GM13977 (cell line): ENCODE measurements at regions not wholly inside any gene's neighbourhood (a gene's known extent, or its start where the extent isn't known, plus 50 kb on each side); places are given as distances from the start of the nearest gene placed in this dataset.

Source experiments
- DNase-seq: peaks from one replicate; pipeline ENCODE4 v3.0.0; 2012; ENCODE audit warnings: low spot score
- CTCF ChIP-seq: IDR thresholded peaks from 2 replicates; pipeline ENCODE4 v1.5.1; 2012; ENCODE audit warnings: mild to moderate bottlenecking, control low read depth; ENCODE audit not compliant: insufficient read depth; ENCODE audit errors: extremely low read depth, missing control alignments
- in situ Hi-C: fragments of 300-500 bp; cut with MboI; formaldehyde crosslinking; loops from one replicate; pipeline ENCODE4 v1.12.0; 2022; ENCODE audit warnings: low sequenced_read_pairs, low pct_unique_long_range_greater_than_20kb, mixed read lengths, inconsistent platforms; ENCODE audit not compliant: unreplicated experiment

DNA sequence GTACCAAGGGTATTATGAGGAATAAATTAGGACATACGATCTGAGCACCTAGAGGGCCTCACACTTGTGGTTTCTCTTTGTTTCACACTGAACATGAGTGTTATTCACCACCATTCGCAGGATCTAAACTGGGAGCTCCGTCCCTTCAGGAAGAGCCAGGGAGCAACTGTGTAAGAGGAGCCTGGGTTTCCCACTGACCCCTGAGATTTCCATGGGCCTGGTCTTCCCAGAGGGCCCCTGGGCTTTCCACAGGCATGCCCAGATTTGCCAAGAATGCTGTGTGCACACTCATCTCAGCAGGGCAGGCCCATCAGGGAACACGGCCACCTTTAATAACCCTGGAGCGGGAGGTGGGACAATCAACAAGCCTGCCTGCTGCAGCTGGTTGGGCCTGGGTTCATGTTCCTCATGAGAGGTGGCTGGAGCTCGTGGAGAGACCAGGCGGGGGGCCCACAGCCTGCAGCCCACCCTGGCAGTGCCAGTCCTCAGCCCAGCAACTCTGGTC, 416.8 kb upstream of the MYT1L start:
- no peak for TF ChIP-seq CTCF
- in situ Hi-C loops, result no loop called here
- DNase-seq, result no peak

DNA sequence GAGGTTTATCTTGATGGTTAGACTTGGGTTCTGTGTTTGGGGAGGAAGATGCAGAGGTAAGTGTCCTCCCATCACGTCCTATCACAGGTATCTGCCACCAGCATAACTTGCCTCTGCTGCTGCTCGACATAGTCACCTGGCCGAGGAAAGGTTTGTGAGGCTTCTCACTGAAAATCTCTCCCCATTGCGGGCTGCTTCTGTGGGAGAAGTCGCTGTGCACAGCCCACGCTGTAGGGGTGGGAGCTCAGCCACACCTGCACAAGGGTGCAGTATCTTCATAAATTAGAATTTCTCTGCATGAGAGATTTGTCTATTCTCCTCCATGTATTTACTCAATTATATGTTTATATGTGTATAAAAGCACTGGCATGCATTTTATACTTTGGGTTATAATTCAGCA, 415.7 kb upstream of the MYT1L start:
- DNase-seq, result no peak
- in situ Hi-C loops, result no loop called here
- TF ChIP-seq CTCF, result no peak

GRCh38 chr2:2744958-2745715, 414.1 kb upstream of the MYT1L start:
- in situ Hi-C loops, result no loop called here
- TF ChIP-seq CTCF, result no peak

DNA sequence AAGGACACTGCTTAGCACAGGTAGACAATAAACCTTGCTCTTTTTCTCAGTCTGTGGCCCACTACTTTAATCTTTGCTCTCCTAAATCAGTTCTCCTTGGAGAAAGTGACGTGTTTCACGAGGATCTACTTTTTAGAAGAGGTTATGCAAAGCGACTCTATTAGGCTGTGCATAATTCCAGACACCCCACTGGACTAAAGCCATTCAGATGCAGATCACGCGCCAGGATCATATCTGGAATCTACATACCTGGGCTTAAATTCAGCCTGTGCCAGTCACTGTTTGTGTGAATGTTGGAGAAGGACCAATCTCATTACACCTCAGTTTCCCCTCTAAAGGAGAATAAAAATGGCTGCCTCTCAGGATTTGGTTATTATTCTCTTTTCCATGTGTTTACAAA, 413.0 kb upstream of the MYT1L start:
- in situ Hi-C loops, result no loop called here
- no peak for TF ChIP-seq CTCF

More at GRCh38 chr2:2744958-2745715, 414.1 kb upstream of the MYT1L start:
- DNase-seq, result no peak

DNA sequence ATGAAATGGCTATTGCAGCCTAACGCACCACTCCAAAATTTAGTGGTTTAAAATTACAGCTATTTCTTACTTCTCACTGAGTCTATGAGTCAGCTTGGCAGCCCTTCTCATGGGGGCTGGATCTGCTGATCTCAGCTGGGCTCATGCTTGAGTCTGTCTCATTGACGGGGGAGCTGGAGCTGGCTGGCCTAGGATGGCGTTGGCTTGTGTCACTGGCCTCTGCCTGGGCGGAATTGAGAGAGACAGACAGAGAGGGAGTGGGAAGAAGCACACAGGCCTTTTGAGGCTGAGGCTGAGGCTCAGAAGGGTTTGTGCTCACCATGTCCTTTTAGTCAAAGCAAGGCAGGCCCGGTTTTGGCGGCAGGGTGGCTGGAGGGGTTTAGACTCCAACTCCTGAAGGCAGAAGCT, 412.1 kb upstream of the MYT1L start:
- in situ Hi-C loops, result no loop called here
- no peak for TF ChIP-seq CTCF
- no peak for DNase-seq

More for the DNA sequence above, 413.0 kb upstream of the MYT1L start:
- no peak for DNase-seq

GRCh38 chr2:2742726-2743125, 411.7 kb upstream of the MYT1L start:
- DNase-seq, result no peak
- no peak for TF ChIP-seq CTCF
- in situ Hi-C loops, result no loop called here
